ENCODE measurements at regions not wholly inside any gene's neighbourhood (a gene's known extent, or its start where the extent isn't known, plus 50 kb on each side); places are given as distances from the start of the nearest gene placed in this dataset.
A peak's percentile ranks its signal among the peaks of the same experiment; 100 is the strongest.

GRCh38 chr4:85369703-85370380 lies 105.1 kb upstream of the ARHGAP24 start:
- FAIRE-seq (peak; percentile 73), DNase-seq (ENCODE audit: low read depth) (no peak)
- peaks cover 4% of the 10 kb centered on the region for H3K27me3 ChIP-seq (ENCODE audit: control insufficient read depth, insufficient read depth, low read length)
- no peaks in the 10 kb centered on the region for H3K36me3 ChIP-seq (ENCODE audit: control insufficient read depth, insufficient read depth, low read length)
- peak; percentile 9 for TF ChIP-seq CTCF (IDR thresholded peaks at IDR 0.05; ENCODE audit: insufficient read depth, low read length, severe bottlenecking)
- no peak overlapping the region for H3K4me3 ChIP-seq (ENCODE audit: low read depth, low read length)

- FAIRE-seq (peak; percentile 70), DNase-seq (ENCODE audit: low read depth) (peak; percentile 51)
These were observed 104.4 kb upstream of the ARHGAP24 start for GRCh38 chr4:85370400-85371032.

GRCh38 chr4:85372966-85373365 lies 102.0 kb upstream of the ARHGAP24 start:
- no peaks in the 10 kb centered on the region for H3K36me3 ChIP-seq (ENCODE audit: control insufficient read depth, insufficient read depth, low read length)
- H3K4me3 ChIP-seq (ENCODE audit: low read depth, low read length), result no peak overlapping the region
- DNase-seq (ENCODE audit: low read depth) (no peak), FAIRE-seq (no peak)
- peaks cover 9% of the 10 kb centered on the region for H3K27me3 ChIP-seq (ENCODE audit: control insufficient read depth, insufficient read depth, low read length)
- no peak for TF ChIP-seq CTCF (IDR thresholded peaks at IDR 0.05; ENCODE audit: insufficient read depth, low read length, severe bottlenecking)

More at GRCh38 chr4:85370400-85371032, 104.4 kb upstream of the ARHGAP24 start:
- no peaks in the 10 kb centered on the region for H3K36me3 ChIP-seq (ENCODE audit: control insufficient read depth, insufficient read depth, low read length)
- peak; percentile 84 for TF ChIP-seq CTCF (IDR thresholded peaks at IDR 0.05; ENCODE audit: insufficient read depth, low read length, severe bottlenecking)
- peaks cover 6% of the 10 kb centered on the region for H3K27me3 ChIP-seq (ENCODE audit: control insufficient read depth, insufficient read depth, low read length)
- no peak overlapping the region for H3K4me3 ChIP-seq (ENCODE audit: low read depth, low read length)

- no peak for TF ChIP-seq CTCF (IDR thresholded peaks at IDR 0.05; ENCODE audit: insufficient read depth, low read length, severe bottlenecking)
- Histone ChIP-seq H3K4me3 (ENCODE audit: low read depth, low read length) (no peak overlapping the region), H3K27me3 (ENCODE audit: control insufficient read depth, insufficient read depth, low read length) (peaks cover 9% of the 10 kb centered on the region), H3K36me3 (ENCODE audit: control insufficient read depth, insufficient read depth, low read length) (no peaks in the 10 kb centered on the region)
- DNase-seq (ENCODE audit: low read depth) (no peak), FAIRE-seq (no peak)
These were observed 98.7 kb upstream of the ARHGAP24 start for GRCh38 chr4:85376285-85376684.

GRCh38 chr4:85381968-85382367 lies 93.0 kb upstream of the ARHGAP24 start:
- no peak for TF ChIP-seq CTCF (IDR thresholded peaks at IDR 0.05; ENCODE audit: insufficient read depth, low read length, severe bottlenecking)
- Histone ChIP-seq H3K27me3 (ENCODE audit: control insufficient read depth, insufficient read depth, low read length) (peaks cover under 1% of the 10 kb centered on the region), H3K4me3 (ENCODE audit: low read depth, low read length) (no peak overlapping the region), H3K36me3 (ENCODE audit: control insufficient read depth, insufficient read depth, low read length) (no peaks in the 10 kb centered on the region)
- DNase-seq (ENCODE audit: low read depth) (no peak), FAIRE-seq (no peak)

Data from bronchial epithelial cell (primary cell).